Right forelimb (tissue), 1 donor: ENCODE measurements at regions not wholly inside any gene's neighbourhood (a gene's known extent, or its start where the extent isn't known, plus 50 kb on each side); places are given as distances from the start of the nearest gene placed in this dataset.

Experiments used
- DNase-seq: peaks from one replicate; pipeline ENCODE4 v3.0.0-alpha.2; 2018

GRCh38 chr11:131195661-131196517, 174.5 kb upstream of the NTM start:
- peak; percentile 70 for DNase-seq

- no peak for DNase-seq
Observed at GRCh38 chr11:131198161-131199014, 172.0 kb upstream of the NTM start.

- no peak for DNase-seq
Observed at GRCh38 chr11:131199015-131199280, 171.5 kb upstream of the NTM start.

GRCh38 chr11:131201674-131202073, 168.7 kb upstream of the NTM start:
- no peak for DNase-seq

- DNase-seq: no peak
Observed at GRCh38 chr11:131203040-131203439, 167.4 kb upstream of the NTM start.

- no peak for DNase-seq
Observed at GRCh38 chr11:131204282-131204681, 166.1 kb upstream of the NTM start.

GRCh38 chr11:131204765-131205380, 165.5 kb upstream of the NTM start:
- DNase-seq: no peak

GRCh38 chr11:131206671-131207070, 163.7 kb upstream of the NTM start:
- DNase-seq: no peak

- DNase-seq: no peak
Observed at GRCh38 chr11:131207901-131208300, 162.5 kb upstream of the NTM start.

- DNase-seq: peak; percentile 16
Observed at GRCh38 chr11:131217313-131218310, 152.8 kb upstream of the NTM start.

- peak; percentile 21 for DNase-seq
Observed at GRCh38 chr11:131218542-131218941, 151.9 kb upstream of the NTM start.

- DNase-seq: no peak
Observed at GRCh38 chr11:131219646-131220045, 150.8 kb upstream of the NTM start.

GRCh38 chr11:131223198-131223991, 147.0 kb upstream of the NTM start:
- DNase-seq: no peak

GRCh38 chr11:131228378-131228777, 142.0 kb upstream of the NTM start:
- DNase-seq: no peak

- DNase-seq: no peak
Observed at GRCh38 chr11:131229221-131229620, 141.2 kb upstream of the NTM start.

- DNase-seq: no peak
Observed at GRCh38 chr11:131231317-131231940, 139.0 kb upstream of the NTM start.

- DNase-seq: no peak
Observed at GRCh38 chr11:131232261-131232660, 138.2 kb upstream of the NTM start.

GRCh38 chr11:131234221-131234620, 136.2 kb upstream of the NTM start:
- no peak for DNase-seq

GRCh38 chr11:131235328-131236298, 134.8 kb upstream of the NTM start:
- no peak for DNase-seq

GRCh38 chr11:131240421-131240820, 130.0 kb upstream of the NTM start:
- no peak for DNase-seq
